Fibroblast of the aortic adventitia (primary cell): ENCODE measurements at regions not wholly inside any gene's neighbourhood (a gene's known extent, or its start where the extent isn't known, plus 50 kb on each side); places are given as distances from the start of the nearest gene placed in this dataset.

ENCODE experiments used
- DNase-seq: peaks from one replicate; pipeline ENCODE4 v3.0.0-alpha.2; 2010; ENCODE audit warnings: low read depth
- H3K4me3 ChIP-seq: 2 replicates; pipeline ENCODE4 v1.5.1; 2011; ENCODE audit warnings: low read depth, mild to moderate bottlenecking, control low read depth, low read length, moderate library complexity
- TF ChIP-seq, protein P1 (sequence below): IDR thresholded peaks from 2 replicates; pipeline ENCODE4 v1.5.1; 2011; ENCODE audit warnings: mild to moderate bottlenecking, low read length, control low read depth, inconsistent platforms; ENCODE audit not compliant: insufficient read depth

DNA sequence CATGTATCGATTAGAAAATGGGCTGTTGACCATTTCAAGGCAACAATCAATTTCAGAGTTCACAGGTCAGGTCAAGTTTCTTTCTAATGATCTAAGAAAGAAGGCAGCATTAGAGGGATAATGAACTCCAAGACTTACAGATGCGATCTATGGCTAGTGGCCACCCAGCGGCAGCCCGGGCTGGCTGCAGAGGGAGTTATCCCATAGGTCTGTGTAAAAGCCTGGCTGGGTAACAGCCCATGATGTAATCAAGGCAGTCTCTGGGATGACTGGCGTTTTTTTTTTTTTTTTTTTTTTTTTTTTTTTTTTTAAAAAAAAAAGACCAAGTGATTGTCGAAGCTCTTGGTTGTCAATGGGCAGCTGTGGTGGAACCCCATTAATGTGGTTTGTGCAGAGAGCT, 171.1 kb upstream of the SKOR2 start:
- TF ChIP-seq, protein P1, sequence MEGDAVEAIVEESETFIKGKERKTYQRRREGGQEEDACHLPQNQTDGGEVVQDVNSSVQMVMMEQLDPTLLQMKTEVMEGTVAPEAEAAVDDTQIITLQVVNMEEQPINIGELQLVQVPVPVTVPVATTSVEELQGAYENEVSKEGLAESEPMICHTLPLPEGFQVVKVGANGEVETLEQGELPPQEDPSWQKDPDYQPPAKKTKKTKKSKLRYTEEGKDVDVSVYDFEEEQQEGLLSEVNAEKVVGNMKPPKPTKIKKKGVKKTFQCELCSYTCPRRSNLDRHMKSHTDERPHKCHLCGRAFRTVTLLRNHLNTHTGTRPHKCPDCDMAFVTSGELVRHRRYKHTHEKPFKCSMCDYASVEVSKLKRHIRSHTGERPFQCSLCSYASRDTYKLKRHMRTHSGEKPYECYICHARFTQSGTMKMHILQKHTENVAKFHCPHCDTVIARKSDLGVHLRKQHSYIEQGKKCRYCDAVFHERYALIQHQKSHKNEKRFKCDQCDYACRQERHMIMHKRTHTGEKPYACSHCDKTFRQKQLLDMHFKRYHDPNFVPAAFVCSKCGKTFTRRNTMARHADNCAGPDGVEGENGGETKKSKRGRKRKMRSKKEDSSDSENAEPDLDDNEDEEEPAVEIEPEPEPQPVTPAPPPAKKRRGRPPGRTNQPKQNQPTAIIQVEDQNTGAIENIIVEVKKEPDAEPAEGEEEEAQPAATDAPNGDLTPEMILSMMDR: peak; percentile 23
- peak; percentile 33 for DNase-seq
- H3K4me3 ChIP-seq: no peak overlapping the region

DNA sequence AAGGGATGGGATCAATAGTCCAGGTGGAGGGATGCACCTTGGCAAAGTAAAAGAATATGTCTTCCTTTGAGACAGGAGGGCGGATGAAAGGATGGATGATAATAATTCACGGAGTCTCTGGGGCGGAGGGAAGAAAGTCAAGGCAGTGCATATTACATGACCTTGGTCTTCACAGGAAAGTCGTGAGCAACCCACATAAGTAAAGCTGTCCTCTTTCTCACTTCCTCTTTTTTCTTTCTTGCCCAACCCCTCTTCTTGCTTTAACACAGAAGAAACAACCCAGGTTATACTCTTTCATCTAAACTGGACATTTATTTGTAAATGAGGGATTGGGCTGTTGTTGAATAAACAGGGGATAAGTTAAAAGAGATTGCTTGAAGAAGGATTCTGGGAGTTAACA, 168.7 kb upstream of the SKOR2 start:
- no peak for DNase-seq
- TF ChIP-seq, protein P1: no peak
- H3K4me3 ChIP-seq: no peak overlapping the region

DNA sequence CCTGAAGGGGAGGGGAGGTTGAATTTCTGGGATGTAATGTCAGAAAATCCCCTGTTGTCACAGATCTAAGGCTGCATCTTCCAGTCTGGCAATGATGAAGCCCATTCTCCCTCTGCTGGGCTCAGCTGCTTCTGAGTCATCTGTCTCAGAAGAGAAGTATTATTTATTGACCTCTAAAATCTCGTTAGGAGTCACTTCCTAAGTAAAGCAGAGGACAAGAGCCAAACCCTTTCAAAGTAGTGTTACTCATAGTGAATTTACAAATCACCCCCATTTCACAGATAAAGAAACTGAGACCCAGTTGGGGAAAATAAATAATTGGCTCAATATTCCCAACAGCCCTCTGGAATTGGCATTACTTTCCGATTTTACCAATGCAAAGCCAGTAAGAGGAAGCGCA, 167.3 kb upstream of the SKOR2 start:
- peak; percentile 47 for DNase-seq
- no peak overlapping the region for H3K4me3 ChIP-seq
- TF ChIP-seq, protein P1: no peak

DNA sequence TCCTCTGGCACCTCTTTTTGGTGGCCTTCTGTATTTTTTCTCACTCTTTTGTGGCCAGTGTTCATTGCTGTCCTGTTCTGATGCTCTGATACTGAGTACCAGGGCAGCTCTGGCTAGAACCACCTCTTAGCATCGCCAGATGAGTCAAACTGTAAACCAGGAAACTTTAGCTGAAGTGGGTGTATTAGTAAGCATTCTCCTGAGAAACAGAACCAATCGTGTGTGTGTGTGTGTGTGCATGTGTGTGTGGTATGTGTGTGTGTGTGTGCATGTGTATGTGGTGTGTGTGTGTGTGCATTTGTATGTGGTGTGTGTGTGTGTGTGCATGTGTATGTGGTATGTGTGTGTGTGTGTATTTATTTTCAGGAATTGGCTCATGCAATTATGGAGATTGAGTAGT, 166.3 kb upstream of the SKOR2 start:
- H3K4me3 ChIP-seq: no peak overlapping the region
- TF ChIP-seq, protein P1: no peak
- peak; percentile 13 for DNase-seq

DNA sequence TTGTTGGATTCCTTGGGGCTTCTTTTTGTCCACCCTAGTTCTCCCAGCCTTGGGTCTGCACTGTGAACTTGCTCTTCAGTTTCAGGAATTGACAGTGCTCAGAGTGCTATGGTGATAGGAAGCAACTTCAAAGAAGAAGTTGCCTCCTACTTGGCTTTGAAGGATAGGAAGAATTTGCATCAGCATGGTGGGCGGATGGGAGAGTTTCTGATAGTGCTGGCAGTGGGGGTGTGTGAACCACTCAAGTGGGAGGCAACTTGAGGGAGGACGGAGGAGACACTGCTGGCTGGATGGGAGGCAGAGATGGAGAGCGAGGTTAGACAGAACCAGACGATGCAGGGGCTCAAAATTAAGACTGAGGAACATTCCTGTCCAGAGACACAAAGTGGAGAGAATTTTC, 164.4 kb upstream of the SKOR2 start:
- DNase-seq: no peak
- no peak overlapping the region for H3K4me3 ChIP-seq
- TF ChIP-seq, protein P1: no peak

DNA sequence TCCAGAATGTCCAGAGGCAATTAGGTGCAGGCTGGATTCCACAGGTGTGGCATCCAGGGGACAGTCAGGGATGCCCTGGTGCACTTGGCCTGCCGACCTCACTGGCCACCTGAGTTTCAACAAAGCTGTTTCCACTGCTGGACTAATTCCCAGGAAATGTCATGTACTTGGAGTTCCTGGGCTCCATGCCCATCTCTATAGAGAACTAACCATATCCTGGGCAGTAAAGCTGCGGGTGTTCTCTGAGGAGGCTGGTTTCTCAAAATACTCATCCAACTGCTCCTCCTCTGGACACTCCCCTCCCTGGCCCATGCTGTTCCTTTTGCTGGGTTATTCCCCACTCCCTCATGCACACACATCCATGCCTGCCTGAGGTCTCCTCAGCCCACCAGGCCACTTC, 161.9 kb upstream of the SKOR2 start:
- TF ChIP-seq, protein P1: no peak
- DNase-seq: peak; percentile 21
- H3K4me3 ChIP-seq: no peak overlapping the region

DNA sequence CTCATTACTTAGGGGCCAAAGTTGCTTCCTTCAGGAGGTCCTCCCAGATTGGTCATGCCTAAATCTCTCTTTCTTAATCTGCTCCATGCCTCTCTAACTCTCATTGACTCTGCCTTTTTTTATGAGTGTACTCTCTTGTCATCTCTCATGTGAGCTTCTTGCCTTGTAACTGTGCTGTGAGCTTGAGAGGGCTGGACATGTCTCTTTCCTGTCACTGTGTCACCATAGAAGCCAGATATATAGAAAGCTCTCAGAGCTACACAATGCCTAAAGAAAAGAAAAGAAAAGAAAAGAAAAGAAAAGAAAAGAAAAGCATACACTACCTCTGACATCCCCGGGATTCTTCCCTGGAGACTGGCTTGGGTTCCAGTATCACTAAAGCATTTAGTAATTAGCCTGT, 161.5 kb upstream of the SKOR2 start:
- no peak for DNase-seq
- TF ChIP-seq, protein P1: no peak
- H3K4me3 ChIP-seq: no peak overlapping the region
